ENCODE measurements at regions not wholly inside any gene's neighbourhood (a gene's known extent, or its start where the extent isn't known, plus 50 kb on each side); places are given as distances from the start of the nearest gene placed in this dataset.

DNA sequence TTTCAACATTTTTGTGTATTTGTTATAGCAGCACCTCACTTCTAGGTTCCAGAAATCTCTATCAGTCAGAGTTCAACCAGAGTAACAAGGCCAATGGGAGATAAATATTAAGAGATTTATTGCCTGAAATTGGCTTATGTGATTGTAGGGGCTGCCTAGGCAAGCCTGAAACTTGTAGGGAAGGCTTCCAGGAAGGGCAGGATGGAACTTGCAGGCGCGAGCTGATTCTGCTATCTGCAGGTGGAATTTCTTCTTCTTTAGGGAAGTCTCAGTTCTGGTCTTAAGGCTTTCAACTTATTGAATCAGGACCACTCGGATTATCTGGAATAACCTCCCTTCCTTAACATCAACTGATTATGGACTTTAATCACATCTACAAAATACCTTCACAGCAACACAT is 199.5 kb upstream of the NLRP1 start:
- TF ChIP-seq, protein P1, sequence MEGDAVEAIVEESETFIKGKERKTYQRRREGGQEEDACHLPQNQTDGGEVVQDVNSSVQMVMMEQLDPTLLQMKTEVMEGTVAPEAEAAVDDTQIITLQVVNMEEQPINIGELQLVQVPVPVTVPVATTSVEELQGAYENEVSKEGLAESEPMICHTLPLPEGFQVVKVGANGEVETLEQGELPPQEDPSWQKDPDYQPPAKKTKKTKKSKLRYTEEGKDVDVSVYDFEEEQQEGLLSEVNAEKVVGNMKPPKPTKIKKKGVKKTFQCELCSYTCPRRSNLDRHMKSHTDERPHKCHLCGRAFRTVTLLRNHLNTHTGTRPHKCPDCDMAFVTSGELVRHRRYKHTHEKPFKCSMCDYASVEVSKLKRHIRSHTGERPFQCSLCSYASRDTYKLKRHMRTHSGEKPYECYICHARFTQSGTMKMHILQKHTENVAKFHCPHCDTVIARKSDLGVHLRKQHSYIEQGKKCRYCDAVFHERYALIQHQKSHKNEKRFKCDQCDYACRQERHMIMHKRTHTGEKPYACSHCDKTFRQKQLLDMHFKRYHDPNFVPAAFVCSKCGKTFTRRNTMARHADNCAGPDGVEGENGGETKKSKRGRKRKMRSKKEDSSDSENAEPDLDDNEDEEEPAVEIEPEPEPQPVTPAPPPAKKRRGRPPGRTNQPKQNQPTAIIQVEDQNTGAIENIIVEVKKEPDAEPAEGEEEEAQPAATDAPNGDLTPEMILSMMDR (IDR thresholded peaks at IDR 0.05; ENCODE audit: low read depth, low read length): no peak
- no peak for TF ChIP-seq EZH2phosphoT487 (IDR thresholded peaks at IDR 0.05; ENCODE audit: low read depth)
